ENCODE measurements at regions not wholly inside any gene's neighbourhood (a gene's known extent, or its start where the extent isn't known, plus 50 kb on each side); places are given as distances from the start of the nearest gene placed in this dataset.

DNA sequence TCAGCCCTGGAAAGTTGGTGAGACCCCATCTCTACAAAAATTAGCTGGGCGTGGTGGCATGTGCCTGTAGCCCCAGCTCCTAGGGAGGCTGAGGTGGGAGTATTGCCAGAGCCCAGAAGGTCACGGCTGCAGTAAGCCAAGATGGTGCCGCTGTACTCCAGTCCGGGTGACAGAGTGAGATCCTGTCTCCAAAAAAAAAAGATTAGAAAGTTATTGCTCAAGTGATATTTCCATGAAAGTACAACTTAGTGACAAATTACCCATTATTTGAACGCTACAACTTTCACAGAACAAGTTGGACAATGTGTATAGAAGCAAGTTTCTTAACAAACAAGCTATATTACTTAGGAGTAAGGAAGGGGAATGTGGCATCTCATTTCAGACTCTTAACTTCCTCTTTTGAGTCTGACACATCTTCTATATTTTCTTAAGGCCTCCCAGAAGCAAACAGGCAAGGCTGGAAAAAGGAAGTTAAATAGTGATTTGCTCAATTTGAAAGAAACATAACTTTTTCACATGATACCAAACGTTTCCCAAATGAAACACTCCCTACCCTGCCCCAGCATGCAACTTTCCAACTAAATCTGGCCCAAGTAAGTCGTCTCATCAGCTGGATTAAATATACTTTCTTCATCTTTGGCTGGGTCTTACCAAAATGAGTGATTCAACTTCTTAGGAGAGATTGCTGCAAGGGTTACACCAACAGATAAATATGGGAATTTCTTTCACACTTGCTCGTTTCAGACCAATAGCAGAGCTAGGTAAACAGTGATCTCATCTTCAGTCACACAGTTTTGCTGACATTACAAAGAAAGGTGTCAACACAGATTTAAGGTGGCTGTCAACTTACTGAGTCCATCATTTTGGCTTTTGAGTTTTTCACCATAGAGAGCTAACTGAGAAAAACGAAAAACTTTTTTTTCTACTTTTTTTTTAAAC lies 66.3 kb upstream of the KLF6 start (continued):
- no peak for TF ChIP-seq ZFP41 (tag by site-specific recombination; IDR thresholded peaks at IDR 0.05; ENCODE audit: borderline replicate concordance)

DNA sequence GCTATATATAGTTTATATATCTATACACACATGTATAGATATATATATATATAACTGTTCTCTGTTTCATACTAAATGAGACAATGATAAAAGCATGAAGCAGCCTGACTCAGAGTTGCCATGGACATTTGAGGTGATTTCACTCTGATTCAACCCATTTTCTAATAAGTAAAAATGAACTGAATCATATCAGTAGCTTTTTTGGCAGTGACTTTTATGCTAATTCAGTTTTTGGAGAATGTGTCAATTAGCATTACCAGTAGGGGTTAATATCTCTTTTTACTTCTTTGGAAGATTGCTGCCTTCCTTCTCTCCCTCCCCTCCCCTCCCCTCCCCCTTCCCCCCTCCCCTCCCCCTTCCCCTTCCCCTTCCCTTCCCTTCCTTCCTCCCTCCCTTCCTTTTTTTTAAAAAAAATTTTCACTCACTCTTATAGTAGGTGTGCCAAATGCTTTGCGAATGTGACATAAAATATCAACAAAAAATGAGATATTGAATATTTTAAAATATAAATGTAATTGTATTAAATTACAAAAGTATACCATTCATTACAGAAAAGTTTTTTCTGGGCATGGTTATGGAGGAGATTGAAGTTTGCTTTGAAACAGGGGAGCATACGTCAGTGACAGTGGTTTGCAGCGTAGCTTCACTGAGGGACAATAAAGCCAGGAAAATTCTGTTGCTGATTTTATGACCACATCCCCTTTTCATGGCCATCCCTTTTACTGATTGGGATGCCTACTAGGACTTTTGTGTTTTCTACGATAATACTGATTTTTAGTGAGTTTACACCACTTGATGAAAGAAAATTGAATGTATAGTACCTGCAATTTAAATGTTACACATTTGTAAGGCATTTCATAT lies 64.0 kb upstream of the KLF6 start:
- CTCF ChIA-PET = interaction anchor here (1.3 kb wide), 1 partner anchor 40 kb away, joined by 5 read pairs; no protein-coding TSS in a partner anchor

DNA sequence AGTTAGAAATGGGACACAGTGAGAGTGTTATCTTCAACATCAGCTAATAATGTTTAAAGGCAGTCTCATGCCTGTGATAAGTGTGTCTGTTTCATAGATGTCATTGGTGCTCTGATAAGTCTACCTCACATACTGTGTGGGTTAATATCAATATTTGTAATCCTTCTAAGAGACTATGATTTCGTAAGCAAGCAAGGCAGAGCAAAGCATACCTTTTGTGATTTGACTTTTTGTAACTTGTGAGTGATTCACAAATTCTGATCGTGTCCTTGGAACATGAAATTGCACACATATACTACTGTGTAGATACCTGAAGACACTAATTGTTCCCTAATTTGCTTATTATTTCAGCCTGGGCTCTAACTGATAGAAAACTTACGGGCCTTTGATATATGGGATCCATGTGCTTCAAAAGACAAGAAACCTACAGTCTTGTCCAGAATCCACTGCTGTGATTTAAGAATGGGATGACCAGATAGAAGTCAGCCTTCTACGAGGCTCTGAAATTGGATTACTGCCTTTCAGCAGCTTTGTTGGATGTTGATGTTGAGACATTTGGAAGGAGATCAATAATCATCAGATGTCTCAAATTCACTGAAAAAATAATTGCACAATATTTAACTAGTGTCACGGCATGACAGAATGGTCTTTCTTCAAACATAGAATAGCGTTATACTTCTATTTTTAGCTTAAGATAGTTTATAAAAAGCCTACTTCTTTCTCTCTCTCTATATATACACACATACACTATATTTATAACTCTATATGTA lies 63.2 kb upstream of the KLF6 start:
- Histone ChIP-seq H3K27ac (ENCODE audit: extremely low read depth, low read depth, low read length) (no peak overlapping the region), H3K4me1 (ENCODE audit: control insufficient read depth, insufficient read depth, low read length) (peaks cover 9% of the 10 kb centered on the region), H3K9me3 (ENCODE audit: control insufficient read depth, insufficient read depth, low read depth, low read length) (no peaks in the 10 kb centered on the region), H3K36me3 (ENCODE audit: control insufficient read depth in 2 of 2, insufficient read depth in 1 of 2, low read length in 2 of 2) (no peaks in the 10 kb centered on the region), H3K4me3 (ENCODE audit: low read depth, low read length) (no peak overlapping the region)
- CTCF ChIA-PET = no interaction called here
- no peak for TF ChIP-seq ZNF48 (tag by site-specific recombination; IDR thresholded peaks at IDR 0.05)
- no peak for TF ChIP-seq ZNF501 (tag by site-specific recombination; IDR thresholded peaks at IDR 0.05)
- no peak for TF ChIP-seq KLF8 (tag by site-specific recombination; IDR thresholded peaks at IDR 0.05)
- TF ChIP-seq, protein P1, sequence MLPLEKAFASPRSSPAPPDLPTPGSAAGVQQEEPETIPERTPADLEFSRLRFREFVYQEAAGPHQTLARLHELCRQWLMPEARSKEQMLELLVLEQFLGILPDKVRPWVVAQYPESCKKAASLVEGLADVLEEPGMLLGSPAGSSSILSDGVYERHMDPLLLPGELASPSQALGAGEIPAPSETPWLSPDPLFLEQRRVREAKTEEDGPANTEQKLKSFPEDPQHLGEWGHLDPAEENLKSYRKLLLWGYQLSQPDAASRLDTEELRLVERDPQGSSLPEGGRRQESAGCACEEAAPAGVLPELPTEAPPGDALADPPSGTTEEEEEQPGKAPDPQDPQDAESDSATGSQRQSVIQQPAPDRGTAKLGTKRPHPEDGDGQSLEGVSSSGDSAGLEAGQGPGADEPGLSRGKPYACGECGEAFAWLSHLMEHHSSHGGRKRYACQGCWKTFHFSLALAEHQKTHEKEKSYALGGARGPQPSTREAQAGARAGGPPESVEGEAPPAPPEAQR (tag by site-specific recombination; IDR thresholded peaks at IDR 0.05) = no peak
- TF ChIP-seq ZNF610 (tag by site-specific recombination; IDR thresholded peaks at IDR 0.05; ENCODE audit: borderline replicate concordance) = no peak
- TF ChIP-seq ZNF324 (tag by site-specific recombination; IDR thresholded peaks at IDR 0.05) = no peak
- TF ChIP-seq, protein P2, sequence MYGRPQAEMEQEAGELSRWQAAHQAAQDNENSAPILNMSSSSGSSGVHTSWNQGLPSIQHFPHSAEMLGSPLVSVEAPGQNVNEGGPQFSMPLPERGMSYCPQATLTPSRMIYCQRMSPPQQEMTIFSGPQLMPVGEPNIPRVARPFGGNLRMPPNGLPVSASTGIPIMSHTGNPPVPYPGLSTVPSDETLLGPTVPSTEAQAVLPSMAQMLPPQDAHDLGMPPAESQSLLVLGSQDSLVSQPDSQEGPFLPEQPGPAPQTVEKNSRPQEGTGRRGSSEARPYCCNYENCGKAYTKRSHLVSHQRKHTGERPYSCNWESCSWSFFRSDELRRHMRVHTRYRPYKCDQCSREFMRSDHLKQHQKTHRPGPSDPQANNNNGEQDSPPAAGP (tag by site-specific recombination; IDR thresholded peaks at IDR 0.05) = no peak
- no peak for TF ChIP-seq ZSCAN23 (tag by site-specific recombination; IDR thresholded peaks at IDR 0.05)
- TF ChIP-seq ZNF433 (tag by site-specific recombination; IDR thresholded peaks at IDR 0.05; ENCODE audit: low read depth) = no peak
- TF ChIP-seq ZXDB (tag by site-specific recombination; IDR thresholded peaks at IDR 0.05) = no peak
- no peak for TF ChIP-seq ZSCAN16 (tag by site-specific recombination; IDR thresholded peaks at IDR 0.05)
- no peak for TF ChIP-seq ZNF785 (tag by site-specific recombination; IDR thresholded peaks at IDR 0.05)
- TF ChIP-seq HOXD13 (CRISPR knock-in tag; IDR thresholded peaks at IDR 0.05; ENCODE audit: borderline replicate concordance) = no peak
- TF ChIP-seq ZNF596 (tag by site-specific recombination; IDR thresholded peaks at IDR 0.05) = no peak
- TF ChIP-seq, protein P3, sequence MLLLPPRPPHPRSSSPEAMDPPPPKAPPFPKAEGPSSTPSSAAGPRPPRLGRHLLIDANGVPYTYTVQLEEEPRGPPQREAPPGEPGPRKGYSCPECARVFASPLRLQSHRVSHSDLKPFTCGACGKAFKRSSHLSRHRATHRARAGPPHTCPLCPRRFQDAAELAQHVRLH (tag by site-specific recombination; IDR thresholded peaks at IDR 0.05) = no peak
- TF ChIP-seq, protein P4, sequence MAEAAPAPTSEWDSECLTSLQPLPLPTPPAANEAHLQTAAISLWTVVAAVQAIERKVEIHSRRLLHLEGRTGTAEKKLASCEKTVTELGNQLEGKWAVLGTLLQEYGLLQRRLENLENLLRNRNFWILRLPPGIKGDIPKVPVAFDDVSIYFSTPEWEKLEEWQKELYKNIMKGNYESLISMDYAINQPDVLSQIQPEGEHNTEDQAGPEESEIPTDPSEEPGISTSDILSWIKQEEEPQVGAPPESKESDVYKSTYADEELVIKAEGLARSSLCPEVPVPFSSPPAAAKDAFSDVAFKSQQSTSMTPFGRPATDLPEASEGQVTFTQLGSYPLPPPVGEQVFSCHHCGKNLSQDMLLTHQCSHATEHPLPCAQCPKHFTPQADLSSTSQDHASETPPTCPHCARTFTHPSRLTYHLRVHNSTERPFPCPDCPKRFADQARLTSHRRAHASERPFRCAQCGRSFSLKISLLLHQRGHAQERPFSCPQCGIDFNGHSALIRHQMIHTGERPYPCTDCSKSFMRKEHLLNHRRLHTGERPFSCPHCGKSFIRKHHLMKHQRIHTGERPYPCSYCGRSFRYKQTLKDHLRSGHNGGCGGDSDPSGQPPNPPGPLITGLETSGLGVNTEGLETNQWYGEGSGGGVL (tag by site-specific recombination; IDR thresholded peaks at IDR 0.05) = no peak
- POLR2A ChIA-PET = interaction anchor here (0.6 kb wide), 1 partner anchor 63 kb away, joined by 3 read pairs; the partner anchor contains the start of gene KLF6

More for the DNA sequence above, 64.0 kb upstream of the KLF6 start:
- Histone ChIP-seq H3K4me1 (ENCODE audit: control insufficient read depth, insufficient read depth, low read length) (peaks cover 15% of the 10 kb centered on the region), H3K9me3 (ENCODE audit: control insufficient read depth, insufficient read depth, low read depth, low read length) (no peaks in the 10 kb centered on the region), H3K36me3 (ENCODE audit: control insufficient read depth in 2 of 2, insufficient read depth in 1 of 2, low read length in 2 of 2) (no peaks in the 10 kb centered on the region), H3K4me3 (ENCODE audit: low read depth, low read length) (no peak overlapping the region), H3K27ac (ENCODE audit: extremely low read depth, low read depth, low read length) (no peak overlapping the region)
- TF ChIP-seq MZF1 (tag by site-specific recombination; IDR thresholded peaks at IDR 0.05; ENCODE audit: borderline replicate concordance) (peak; percentile 79; the same call in 1 of the 2 replicates), ZBTB1 (tag by site-specific recombination; IDR thresholded peaks at IDR 0.05) (no peak)
- POLR2A ChIA-PET = interaction anchor here (0.6 kb wide), 1 partner anchor 64 kb away, joined by 3 read pairs; the partner anchor contains the start of gene KLF6
